ENCODE measurements at regions not wholly inside any gene's neighbourhood (a gene's known extent, or its start where the extent isn't known, plus 50 kb on each side); places are given as distances from the start of the nearest gene placed in this dataset.

DNA sequence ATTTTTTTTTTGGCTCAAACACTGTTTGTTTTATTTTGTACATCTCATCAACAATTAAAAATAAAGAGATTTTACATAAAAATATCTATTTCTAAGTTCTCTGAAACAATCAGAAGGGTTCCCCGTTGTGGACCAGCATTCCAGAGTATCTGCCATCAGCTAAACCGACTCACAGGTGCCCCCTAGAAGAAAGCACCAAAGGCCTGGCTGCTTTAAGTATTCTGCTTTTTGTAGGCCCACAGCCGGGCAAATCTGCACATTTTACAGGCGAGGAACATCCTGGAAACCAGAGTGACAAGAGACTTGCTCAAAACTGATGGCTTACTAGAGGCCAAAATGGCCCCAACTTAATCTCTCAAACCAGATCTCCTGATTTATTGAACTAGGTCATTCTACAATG lies 82.2 kb upstream of the SETBP1 start:
- intact Hi-C loops (cut with micrococcal nuclease; ENCODE audit: unreplicated experiment) = no loop called here
- Histone ChIP-seq H3K27me3 (replicated peaks; ENCODE audit: insufficient read depth, low read depth, low read length, poor library complexity) (no peaks in the 10 kb centered on the region), H3K4me3 (ENCODE audit: low read depth, low read length, poor library complexity, severe bottlenecking) (no peak overlapping the region), H3K4me1 (ENCODE audit: insufficient read depth, low read length, poor library complexity, severe bottlenecking) (peaks cover 5% of the 10 kb centered on the region), H3K36me3 (ENCODE audit: insufficient read depth, low read length, poor library complexity, severe bottlenecking) (no peaks in the 10 kb centered on the region), H3K9me3 (ENCODE audit: low read depth, low read length, poor library complexity, severe bottlenecking) (no peaks in the 10 kb centered on the region), H3K27ac (ENCODE audit: low read depth, low read length, poor library complexity, severe bottlenecking) (no peak overlapping the region)
- no peak for DNase-seq (ENCODE audit: low spot score)
- no peak for TF ChIP-seq EZH2 (IDR thresholded peaks at IDR 0.05; ENCODE audit: borderline replicate concordance, low read depth, low read length, poor library complexity, severe bottlenecking)
- TF ChIP-seq, protein P1, sequence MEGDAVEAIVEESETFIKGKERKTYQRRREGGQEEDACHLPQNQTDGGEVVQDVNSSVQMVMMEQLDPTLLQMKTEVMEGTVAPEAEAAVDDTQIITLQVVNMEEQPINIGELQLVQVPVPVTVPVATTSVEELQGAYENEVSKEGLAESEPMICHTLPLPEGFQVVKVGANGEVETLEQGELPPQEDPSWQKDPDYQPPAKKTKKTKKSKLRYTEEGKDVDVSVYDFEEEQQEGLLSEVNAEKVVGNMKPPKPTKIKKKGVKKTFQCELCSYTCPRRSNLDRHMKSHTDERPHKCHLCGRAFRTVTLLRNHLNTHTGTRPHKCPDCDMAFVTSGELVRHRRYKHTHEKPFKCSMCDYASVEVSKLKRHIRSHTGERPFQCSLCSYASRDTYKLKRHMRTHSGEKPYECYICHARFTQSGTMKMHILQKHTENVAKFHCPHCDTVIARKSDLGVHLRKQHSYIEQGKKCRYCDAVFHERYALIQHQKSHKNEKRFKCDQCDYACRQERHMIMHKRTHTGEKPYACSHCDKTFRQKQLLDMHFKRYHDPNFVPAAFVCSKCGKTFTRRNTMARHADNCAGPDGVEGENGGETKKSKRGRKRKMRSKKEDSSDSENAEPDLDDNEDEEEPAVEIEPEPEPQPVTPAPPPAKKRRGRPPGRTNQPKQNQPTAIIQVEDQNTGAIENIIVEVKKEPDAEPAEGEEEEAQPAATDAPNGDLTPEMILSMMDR (conservative IDR thresholded peaks at IDR 0.05; ENCODE audit: low read depth, low read length) = 0 out of 2 replicates have a peak, but pooled peaks have one; percentile 11
- POLR2A ChIA-PET (ENCODE audit: low non-redundant PET) = no interaction called here
- CTCF ChIA-PET = no interaction called here
- no TSS peak for BruUV-seq (replicated peaks)

DNA sequence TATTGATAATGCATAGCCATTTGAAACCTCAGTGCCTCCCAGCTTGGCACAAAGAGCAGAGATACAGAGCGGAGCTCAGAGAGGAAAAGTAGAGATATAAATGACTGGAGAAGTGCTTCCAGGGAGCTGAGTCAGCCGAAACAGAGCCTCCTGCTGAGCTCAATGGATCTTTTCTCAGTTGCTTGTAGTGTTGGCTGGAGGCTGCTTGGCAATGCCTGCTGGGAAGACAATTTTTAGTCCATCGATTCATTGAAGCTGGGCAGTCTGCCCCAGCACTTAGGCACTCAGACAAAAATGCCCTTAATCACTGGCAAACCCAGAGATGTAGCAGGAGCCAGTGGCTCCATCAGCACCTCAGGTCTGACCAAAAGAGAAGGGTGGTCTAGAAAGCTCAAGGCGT lies 81.3 kb upstream of the SETBP1 start:
- Histone ChIP-seq H3K36me3 (ENCODE audit: insufficient read depth, low read length, poor library complexity, severe bottlenecking) (no peaks in the 10 kb centered on the region), H3K9me3 (ENCODE audit: low read depth, low read length, poor library complexity, severe bottlenecking) (no peaks in the 10 kb centered on the region), H3K27ac (ENCODE audit: low read depth, low read length, poor library complexity, severe bottlenecking) (no peak overlapping the region), H3K4me1 (ENCODE audit: insufficient read depth, low read length, poor library complexity, severe bottlenecking) (peaks cover 5% of the 10 kb centered on the region), H3K4me3 (ENCODE audit: low read depth, low read length, poor library complexity, severe bottlenecking) (no peak overlapping the region), H3K27me3 (replicated peaks; ENCODE audit: insufficient read depth, low read depth, low read length, poor library complexity) (no peaks in the 10 kb centered on the region)
- no TSS peak for BruUV-seq (replicated peaks)
- intact Hi-C loops (cut with micrococcal nuclease; ENCODE audit: unreplicated experiment) = no loop called here
- POLR2A ChIA-PET (ENCODE audit: low non-redundant PET) = interaction anchor here (0.6 kb wide), 2 partner anchors 38 to 259 kb away, joined by 3 read pairs; no protein-coding TSS in a partner anchor
- DNase-seq (ENCODE audit: low spot score) = peak; percentile 56
- CTCF ChIA-PET = no interaction called here
- TF ChIP-seq EZH2 (IDR thresholded peaks at IDR 0.05; ENCODE audit: borderline replicate concordance, low read depth, low read length, poor library complexity, severe bottlenecking) = no peak
- TF ChIP-seq, protein P1 (conservative IDR thresholded peaks at IDR 0.05; ENCODE audit: low read depth, low read length) = no peak

DNA sequence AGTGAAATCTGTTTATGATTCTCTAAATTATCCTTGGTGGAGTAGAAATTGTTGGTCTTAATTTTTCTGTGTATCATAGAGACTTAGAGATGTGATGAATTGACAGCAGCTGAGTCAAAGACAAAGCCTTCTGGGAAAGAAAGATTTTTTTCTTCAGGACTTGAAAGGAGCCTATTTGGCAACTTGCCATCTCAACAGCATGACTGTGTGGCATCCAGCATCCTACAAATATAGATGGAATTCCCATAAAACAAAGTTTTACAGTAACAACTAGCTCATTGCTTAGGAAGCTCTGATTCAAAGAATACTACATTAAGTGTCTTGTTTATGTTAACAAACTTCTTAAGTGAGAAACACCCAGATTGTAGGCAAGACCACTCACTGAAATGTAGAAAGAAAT lies 79.2 kb upstream of the SETBP1 start:
- POLR2A ChIA-PET (ENCODE audit: low non-redundant PET) = no interaction called here
- intact Hi-C loops (cut with micrococcal nuclease; ENCODE audit: unreplicated experiment) = no loop called here
- no TSS peak for BruUV-seq (replicated peaks)

More for the DNA sequence above, 79.2 kb upstream of the SETBP1 start:
- DNase-seq (ENCODE audit: low spot score) = peak; percentile 23
- TF ChIP-seq, protein P1 (conservative IDR thresholded peaks at IDR 0.05; ENCODE audit: low read depth, low read length) = no peak
- no peaks in the 10 kb centered on the region for H3K36me3 ChIP-seq (ENCODE audit: insufficient read depth, low read length, poor library complexity, severe bottlenecking)
- CTCF ChIA-PET = no interaction called here
- H3K27ac ChIP-seq (ENCODE audit: low read depth, low read length, poor library complexity, severe bottlenecking) = no peak overlapping the region
- H3K27me3 ChIP-seq (replicated peaks; ENCODE audit: insufficient read depth, low read depth, low read length, poor library complexity) = no peaks in the 10 kb centered on the region
- no peak overlapping the region for H3K4me3 ChIP-seq (ENCODE audit: low read depth, low read length, poor library complexity, severe bottlenecking)
- H3K9me3 ChIP-seq (ENCODE audit: low read depth, low read length, poor library complexity, severe bottlenecking) = no peaks in the 10 kb centered on the region
- peaks cover 5% of the 10 kb centered on the region for H3K4me1 ChIP-seq (ENCODE audit: insufficient read depth, low read length, poor library complexity, severe bottlenecking)

Measured in A673 (cell line).